ENCODE measurements at regions not wholly inside any gene's neighbourhood (a gene's known extent, or its start where the extent isn't known, plus 50 kb on each side); places are given as distances from the start of the nearest gene placed in this dataset.

DNA sequence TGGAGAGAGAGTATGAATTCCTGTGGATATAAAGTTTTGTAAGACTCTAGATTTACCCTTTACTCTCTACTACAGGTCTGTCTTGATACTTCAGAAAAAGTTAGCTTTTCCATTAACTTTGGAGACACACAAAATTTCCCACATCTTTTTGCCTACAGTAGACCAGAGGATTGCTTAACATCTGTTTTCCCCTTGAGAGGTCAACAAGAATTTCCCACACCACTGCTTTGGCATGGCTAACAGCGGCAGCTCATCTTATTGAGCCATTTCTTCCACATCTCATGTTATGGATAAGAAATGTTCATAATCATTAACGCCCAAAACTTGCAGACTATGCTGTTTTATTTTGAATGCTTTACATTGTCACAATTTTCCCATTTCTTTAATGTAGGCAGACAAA, 273.6 kb upstream of the RGPD4 start:
- no peak overlapping the region for H3K4me3 ChIP-seq
- peaks cover 0 to 19% (median 13%) of the 10 kb centered on the region in 4 donors for H3K9me3 ChIP-seq
- WGBS: 80% methylated on average over 2 of the region's 2 CpGs
- TF ChIP-seq POLR2A (IDR thresholded peaks at IDR 0.05; ENCODE audit: low read depth) (no peak), EP300 (IDR thresholded peaks at IDR 0.05) (no peak), POLR2AphosphoS5 (IDR thresholded peaks at IDR 0.05) (no peak)
- TF ChIP-seq, protein P1, sequence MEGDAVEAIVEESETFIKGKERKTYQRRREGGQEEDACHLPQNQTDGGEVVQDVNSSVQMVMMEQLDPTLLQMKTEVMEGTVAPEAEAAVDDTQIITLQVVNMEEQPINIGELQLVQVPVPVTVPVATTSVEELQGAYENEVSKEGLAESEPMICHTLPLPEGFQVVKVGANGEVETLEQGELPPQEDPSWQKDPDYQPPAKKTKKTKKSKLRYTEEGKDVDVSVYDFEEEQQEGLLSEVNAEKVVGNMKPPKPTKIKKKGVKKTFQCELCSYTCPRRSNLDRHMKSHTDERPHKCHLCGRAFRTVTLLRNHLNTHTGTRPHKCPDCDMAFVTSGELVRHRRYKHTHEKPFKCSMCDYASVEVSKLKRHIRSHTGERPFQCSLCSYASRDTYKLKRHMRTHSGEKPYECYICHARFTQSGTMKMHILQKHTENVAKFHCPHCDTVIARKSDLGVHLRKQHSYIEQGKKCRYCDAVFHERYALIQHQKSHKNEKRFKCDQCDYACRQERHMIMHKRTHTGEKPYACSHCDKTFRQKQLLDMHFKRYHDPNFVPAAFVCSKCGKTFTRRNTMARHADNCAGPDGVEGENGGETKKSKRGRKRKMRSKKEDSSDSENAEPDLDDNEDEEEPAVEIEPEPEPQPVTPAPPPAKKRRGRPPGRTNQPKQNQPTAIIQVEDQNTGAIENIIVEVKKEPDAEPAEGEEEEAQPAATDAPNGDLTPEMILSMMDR (IDR thresholded peaks at IDR 0.05): no peak
- H3K27me3 ChIP-seq: no peaks in the 10 kb centered on the region
- DNase-seq (ENCODE audit: extremely low spot score): no peak
- intact Hi-C loops (cut with DNase I): no loop called here
- H3K36me3 ChIP-seq: no peaks in the 10 kb centered on the region
- no peaks in the 10 kb centered on the region for H3K4me1 ChIP-seq
- no peak overlapping the region for H3K27ac ChIP-seq (replicated peaks in 1 of 4)

DNA sequence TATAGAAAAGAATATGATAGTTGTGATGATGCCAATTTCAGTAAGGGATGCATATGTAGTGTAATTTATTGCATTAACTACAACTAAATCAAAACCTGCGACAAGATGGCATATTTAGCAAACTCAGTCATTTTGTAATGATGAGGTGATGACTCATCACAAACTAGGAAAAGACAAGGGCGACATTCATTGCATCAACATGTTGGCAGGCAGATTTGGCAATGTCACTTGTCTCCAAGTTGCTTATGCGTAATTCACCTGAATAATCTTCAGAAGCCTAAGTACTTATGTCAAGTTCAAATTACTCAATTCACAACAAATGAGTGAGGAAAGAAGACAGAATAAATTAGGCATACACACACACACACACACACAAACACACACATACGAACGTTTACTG, 273.2 kb upstream of the RGPD4 start:
- Histone ChIP-seq H3K27ac (replicated peaks in 1 of 4) (no peak overlapping the region), H3K27me3 (no peaks in the 10 kb centered on the region), H3K9me3 (peaks cover 0 to 19% (median 13%) of the 10 kb centered on the region in 4 donors), H3K36me3 (no peaks in the 10 kb centered on the region), H3K4me1 (no peaks in the 10 kb centered on the region), H3K4me3 (no peak overlapping the region)
- WGBS: 68% methylated on average over 5 of the region's 5 CpGs
- DNase-seq (ENCODE audit: extremely low spot score): no peak
- intact Hi-C loops (cut with DNase I): no loop called here
- TF ChIP-seq POLR2A (IDR thresholded peaks at IDR 0.05; ENCODE audit: low read depth) (no peak), EP300 (IDR thresholded peaks at IDR 0.05) (no peak), POLR2AphosphoS5 (IDR thresholded peaks at IDR 0.05) (no peak)
- TF ChIP-seq, protein P1 (IDR thresholded peaks at IDR 0.05): no peak

DNA sequence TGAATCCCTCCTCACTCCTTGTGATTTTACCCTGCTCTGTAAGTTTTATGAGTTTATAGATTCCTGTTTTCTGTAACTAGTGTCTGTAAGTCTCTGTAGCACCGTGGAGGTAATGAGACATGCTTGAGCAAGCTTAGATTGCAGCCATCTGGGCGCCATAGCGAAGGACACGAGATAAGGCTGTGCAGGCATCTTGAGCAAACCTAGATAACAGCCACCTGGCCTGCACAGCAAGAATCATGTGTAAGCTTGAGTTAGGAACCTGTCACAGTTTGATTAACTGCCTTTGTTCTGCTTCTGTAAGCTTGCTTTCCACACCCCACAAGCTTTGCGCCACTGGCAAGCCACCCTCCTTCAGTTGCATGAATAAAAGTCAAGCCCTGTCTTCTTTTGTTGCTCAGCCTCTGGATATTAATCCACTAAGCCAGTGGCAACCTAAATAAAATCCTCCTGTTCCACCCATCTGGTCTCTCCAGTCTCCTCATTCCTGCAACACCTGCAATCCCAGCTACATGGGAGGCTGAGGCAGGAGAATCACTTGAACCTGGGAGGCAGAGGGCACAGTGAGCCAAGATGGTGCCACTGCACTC, 270.6 kb upstream of the RGPD4 start:
- H3K4me1 ChIP-seq: no peaks in the 10 kb centered on the region
- peaks cover 0 to 25% (median 13%) of the 10 kb centered on the region in 4 donors for H3K9me3 ChIP-seq
- WGBS: 57% methylated on average over 5 of the region's 5 CpGs
- no peaks in the 10 kb centered on the region for H3K36me3 ChIP-seq
- no peaks in the 10 kb centered on the region for H3K27me3 ChIP-seq
- H3K27ac ChIP-seq (replicated peaks in 1 of 4): no peak overlapping the region
- TF ChIP-seq, protein P1 (IDR thresholded peaks at IDR 0.05): no peak
- TF ChIP-seq POLR2AphosphoS5 (IDR thresholded peaks at IDR 0.05) (no peak), POLR2A (IDR thresholded peaks at IDR 0.05; ENCODE audit: low read depth) (no peak), EP300 (IDR thresholded peaks at IDR 0.05) (no peak)
- DNase-seq (ENCODE audit: extremely low spot score): no peak
- intact Hi-C loops (cut with DNase I): no loop called here
- no peak overlapping the region for H3K4me3 ChIP-seq

DNA sequence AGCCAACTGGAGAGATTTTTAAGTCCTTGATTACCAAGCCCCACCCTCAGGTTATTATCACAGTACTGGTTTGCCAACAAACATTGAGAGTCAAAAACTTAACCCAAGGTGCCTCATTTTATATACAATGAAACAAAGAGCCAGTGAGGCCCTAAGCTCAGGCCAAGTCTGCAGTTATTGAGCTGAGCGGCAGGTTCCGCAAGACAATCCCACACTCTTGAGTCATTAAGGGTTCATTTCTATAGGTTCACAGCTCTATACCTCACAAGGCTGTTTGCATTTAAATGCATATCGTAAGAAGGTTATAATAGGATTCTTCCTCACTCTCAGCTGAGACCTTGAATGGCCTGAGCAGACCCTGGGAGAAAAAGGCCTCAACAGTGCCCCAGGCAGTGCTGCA, 268.4 kb upstream of the RGPD4 start:
- intact Hi-C loops (cut with DNase I): no loop called here
- 100% methylated on average over 3 of the region's 3 CpGs for WGBS

More for the DNA sequence above, 268.4 kb upstream of the RGPD4 start:
- Histone ChIP-seq H3K4me3 (no peak overlapping the region), H3K9me3 (peaks cover 0 to 25% (median 13%) of the 10 kb centered on the region in 4 donors), H3K27ac (replicated peaks in 1 of 4) (no peak overlapping the region), H3K4me1 (no peaks in the 10 kb centered on the region), H3K36me3 (no peaks in the 10 kb centered on the region), H3K27me3 (peaks cover 0 to 4% (median 0%) of the 10 kb centered on the region in 4 donors)
- TF ChIP-seq POLR2AphosphoS5 (IDR thresholded peaks at IDR 0.05): no peak
- no peak for TF ChIP-seq POLR2A (IDR thresholded peaks at IDR 0.05; ENCODE audit: low read depth)
- no peak for TF ChIP-seq EP300 (IDR thresholded peaks at IDR 0.05)
- TF ChIP-seq, protein P1 (IDR thresholded peaks at IDR 0.05): no peak
- DNase-seq (ENCODE audit: extremely low spot score): no peak

Measured in esophagus muscularis mucosa (tissue), 4 donors.